Progenitor cell of endocrine pancreas (in vitro differentiated cells): ENCODE measurements at regions not wholly inside any gene's neighbourhood (a gene's known extent, or its start where the extent isn't known, plus 50 kb on each side); places are given as distances from the start of the nearest gene placed in this dataset.

Source experiments
- DNase-seq: peaks from one replicate; pipeline ENCODE4 v3.0.0; 2021; ENCODE audit warnings: low spot score; ENCODE audit not compliant: unreplicated experiment
- H3K27ac Mint-ChIP-seq: 2 replicates; pipeline ENCODE4 v1.8.0; 2021; ENCODE audit warnings: mild to moderate bottlenecking, moderate library complexity, mixed read lengths
- H3K27me3 Mint-ChIP-seq: 2 replicates; pipeline ENCODE4 v1.8.0; 2021; ENCODE audit warnings: mixed read lengths
- H3K36me3 Mint-ChIP-seq: 2 replicates; pipeline ENCODE4 v1.8.0; 2022; ENCODE audit warnings: mixed read lengths; ENCODE audit not compliant: insufficient read depth
- H3K4me1 Mint-ChIP-seq: 2 replicates; pipeline ENCODE4 v1.8.0; 2021; ENCODE audit warnings: low read depth, mixed read lengths
- H3K4me3 Mint-ChIP-seq: 2 replicates; pipeline ENCODE4 v1.8.0; 2021; ENCODE audit warnings: low read depth, mild to moderate bottlenecking, moderate library complexity, mixed read lengths
- H3K9me3 Mint-ChIP-seq: 2 replicates; pipeline ENCODE4 v1.8.0; 2021; ENCODE audit warnings: low read depth, mixed read lengths
- CTCF ChIP-seq: fragments of 200-600 bp; sonication (generic); IDR thresholded peaks from one replicate; pipeline ENCODE4 v1.5.0; 2021; ENCODE audit warnings: antibody characterized with exemption, mild to moderate bottlenecking; ENCODE audit not compliant: unreplicated experiment

- Mint-ChIP-seq H3K27ac (no peak overlapping the region), H3K36me3 (peaks cover 2% of the 10 kb centered on the region), H3K27me3 (no peaks in the 10 kb centered on the region), H3K4me1 (peaks cover 21% of the 10 kb centered on the region), H3K9me3 (peaks cover 4% of the 10 kb centered on the region), H3K4me3 (no peak overlapping the region)
- no peak for TF ChIP-seq CTCF
- DNase-seq: no peak
Measured at GRCh38 chr10:21238717-21239116, 286.8 kb downstream of the SKIDA1 start.

- no peak overlapping the region for H3K4me3 Mint-ChIP-seq
- H3K9me3 Mint-ChIP-seq: peaks cover 4% of the 10 kb centered on the region
- no peaks in the 10 kb centered on the region for H3K27me3 Mint-ChIP-seq
- H3K36me3 Mint-ChIP-seq: peaks cover 2% of the 10 kb centered on the region
- peak overlapping the region; percentile 44 for H3K27ac Mint-ChIP-seq
- DNase-seq: no peak
- TF ChIP-seq CTCF: no peak
- peaks cover 20% of the 10 kb centered on the region for H3K4me1 Mint-ChIP-seq
Measured at GRCh38 chr10:21238044-21238443, 287.4 kb downstream of the SKIDA1 start.

- Mint-ChIP-seq H3K27ac (no peak overlapping the region), H3K36me3 (peaks cover 2% of the 10 kb centered on the region), H3K4me1 (peaks cover 12% of the 10 kb centered on the region), H3K4me3 (no peak overlapping the region), H3K27me3 (no peaks in the 10 kb centered on the region), H3K9me3 (peaks cover 10% of the 10 kb centered on the region)
- DNase-seq: no peak
- TF ChIP-seq CTCF: no peak
Measured at GRCh38 chr10:21234761-21235160, 290.7 kb downstream of the SKIDA1 start.

- Mint-ChIP-seq H3K4me3 (no peak overlapping the region), H3K9me3 (peaks cover 10% of the 10 kb centered on the region), H3K4me1 (no peaks in the 10 kb centered on the region), H3K27ac (no peak overlapping the region), H3K27me3 (no peaks in the 10 kb centered on the region), H3K36me3 (peaks cover 2% of the 10 kb centered on the region)
- no peak for TF ChIP-seq CTCF
- no peak for DNase-seq
Measured at GRCh38 chr10:21230219-21230618, 295.3 kb downstream of the SKIDA1 start.

GRCh38 chr10:21217748-21218367 is 307.6 kb downstream of the SKIDA1 start:
- H3K4me1 Mint-ChIP-seq: no peaks in the 10 kb centered on the region
- H3K27ac Mint-ChIP-seq: no peak overlapping the region
- H3K27me3 Mint-ChIP-seq: no peaks in the 10 kb centered on the region
- no peak for TF ChIP-seq CTCF
- peaks cover 6% of the 10 kb centered on the region for H3K9me3 Mint-ChIP-seq
- H3K36me3 Mint-ChIP-seq: no peaks in the 10 kb centered on the region
- no peak overlapping the region for H3K4me3 Mint-ChIP-seq
- no peak for DNase-seq
